ENCODE measurements at regions not wholly inside any gene's neighbourhood (a gene's known extent, or its start where the extent isn't known, plus 50 kb on each side); places are given as distances from the start of the nearest gene placed in this dataset.

DNA sequence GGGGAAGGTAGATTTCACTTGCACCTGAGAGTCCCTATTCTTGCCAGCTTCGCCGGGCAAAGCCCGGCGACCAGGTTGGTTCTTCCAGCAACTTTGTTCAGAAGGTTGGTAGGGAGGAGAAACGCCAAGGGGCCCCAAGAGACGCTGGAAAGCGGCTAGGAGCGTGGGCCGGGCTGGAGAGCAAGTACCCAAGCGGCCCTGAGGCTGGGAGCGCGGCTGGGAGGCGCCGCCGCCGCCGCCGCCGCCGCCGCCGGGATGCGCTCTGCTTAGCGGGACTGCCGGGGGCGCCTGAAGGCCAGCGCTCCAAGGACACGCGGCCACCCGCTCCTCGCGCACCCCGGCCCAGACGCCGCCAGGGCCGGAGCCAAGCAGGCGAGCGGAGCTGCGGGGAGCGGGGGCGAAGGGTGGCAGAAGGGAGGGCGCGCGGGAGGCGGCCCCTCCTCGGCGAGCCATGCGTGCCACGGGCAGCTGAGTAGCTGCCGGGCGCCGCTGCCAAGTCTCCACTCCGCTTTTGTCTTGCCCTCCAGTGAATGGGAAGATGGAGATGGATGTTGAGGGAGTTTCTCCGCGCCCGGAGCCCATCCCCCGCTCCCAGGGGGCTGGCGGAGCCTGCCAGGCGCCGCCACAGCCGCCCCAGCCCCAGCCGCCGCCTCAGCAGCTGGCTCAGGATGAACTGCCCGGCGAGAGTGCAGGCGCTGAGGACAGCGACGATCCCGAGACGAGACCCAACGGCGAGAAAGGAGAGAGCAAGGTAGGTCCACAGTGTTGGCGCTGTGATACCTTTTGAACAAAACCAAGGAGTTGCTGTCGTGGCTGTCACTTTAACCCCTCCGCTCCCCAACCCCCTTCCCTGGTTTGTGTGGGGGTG, 227.4 kb upstream of the AZI2 start:
- TF ChIP-seq GATA3 (IDR thresholded peaks at IDR 0.05; ENCODE audit: low read depth, low read length) (no peak), GATA2 (IDR thresholded peaks at IDR 0.05; ENCODE audit: low read depth, low read length) (no peak)

All from SH-SY5Y (cell line).